A172 (cell line): ENCODE measurements at regions not wholly inside any gene's neighbourhood (a gene's known extent, or its start where the extent isn't known, plus 50 kb on each side); places are given as distances from the start of the nearest gene placed in this dataset.
A peak's percentile ranks its signal among the peaks of the same experiment; 100 is the strongest.

ENCODE experiments used
- DNase-seq: peaks from one replicate; pipeline ENCODE4 v3.0.0-alpha.2; 2015; ENCODE audit warnings: low spot score

DNA sequence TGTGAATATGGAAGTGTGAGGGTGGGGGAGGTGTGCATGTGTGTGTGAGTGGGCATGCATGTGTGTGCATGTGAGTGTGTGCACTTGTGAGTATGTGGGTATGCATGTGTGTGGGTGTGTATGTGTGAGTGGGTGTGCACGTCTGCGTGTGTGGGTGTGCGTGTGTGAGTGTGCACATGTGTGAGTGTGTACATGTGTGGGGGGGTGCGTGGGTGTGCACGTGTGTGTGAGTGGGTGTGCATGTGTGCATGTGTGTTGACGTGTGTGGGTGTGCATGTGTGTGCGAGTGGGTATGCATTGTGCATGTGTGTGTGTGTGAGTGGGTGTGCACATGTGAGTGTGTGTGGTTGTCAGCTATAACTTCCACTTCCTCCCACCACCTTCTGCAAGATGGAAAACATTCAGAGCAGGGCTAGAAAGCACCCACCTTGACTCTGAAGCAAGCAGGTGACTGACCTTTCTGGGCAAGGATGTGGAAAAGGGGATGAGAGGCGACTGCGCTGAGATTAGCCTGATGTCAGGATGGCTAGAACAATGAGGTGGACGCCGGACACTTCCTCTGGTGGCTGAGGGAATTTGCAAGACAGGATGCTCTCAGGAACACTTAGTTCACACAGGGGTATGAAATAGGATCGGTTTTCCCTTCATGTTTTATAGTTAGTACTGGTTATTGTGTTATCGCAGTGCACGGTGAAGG is 103.6 kb downstream of the ACKR3 start:
- DNase-seq: no peak

- no peak for DNase-seq
Observed at GRCh38 chr2:236673823-236674185, 104.2 kb downstream of the ACKR3 start.

DNA sequence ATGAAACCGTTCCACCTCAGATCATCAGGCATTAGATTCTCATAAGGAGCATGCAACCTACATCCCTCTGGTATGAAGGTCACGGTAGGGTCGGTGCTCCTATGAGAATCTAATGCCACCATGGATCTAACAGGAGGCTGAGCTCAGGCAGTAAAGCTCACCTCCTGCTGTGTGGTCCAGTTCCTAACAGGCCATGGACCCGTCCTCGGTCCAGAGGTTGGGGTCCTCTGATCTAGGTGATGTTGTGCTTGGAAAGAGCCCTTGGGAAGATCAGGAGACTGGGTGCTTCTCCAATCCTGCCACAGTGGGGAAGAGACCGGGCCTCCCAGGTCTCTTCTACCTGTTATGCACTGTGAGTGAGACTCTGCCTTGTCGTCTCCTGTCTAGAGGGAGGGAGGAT is 104.6 kb downstream of the ACKR3 start:
- no peak for DNase-seq

DNA sequence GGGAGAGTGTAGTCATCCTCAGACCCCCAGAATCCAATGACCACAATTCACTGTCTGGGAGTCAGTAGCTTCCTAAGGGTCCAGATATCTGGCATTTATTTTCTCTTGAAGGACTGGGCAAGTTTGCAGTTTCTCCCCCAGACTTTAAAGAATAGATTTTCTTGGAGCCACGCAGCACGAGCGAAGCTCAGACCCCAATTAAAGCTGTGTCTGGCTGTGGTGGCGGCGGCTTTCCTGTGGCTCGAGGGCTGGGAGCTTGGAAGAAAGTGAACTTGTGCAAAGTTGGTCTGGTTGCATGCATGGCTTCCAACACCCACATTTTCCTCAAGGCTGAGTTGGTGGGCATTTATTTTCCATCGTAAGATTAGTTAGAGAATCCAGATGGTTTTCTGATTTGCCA is 105.0 kb downstream of the ACKR3 start:
- DNase-seq: no peak

DNA sequence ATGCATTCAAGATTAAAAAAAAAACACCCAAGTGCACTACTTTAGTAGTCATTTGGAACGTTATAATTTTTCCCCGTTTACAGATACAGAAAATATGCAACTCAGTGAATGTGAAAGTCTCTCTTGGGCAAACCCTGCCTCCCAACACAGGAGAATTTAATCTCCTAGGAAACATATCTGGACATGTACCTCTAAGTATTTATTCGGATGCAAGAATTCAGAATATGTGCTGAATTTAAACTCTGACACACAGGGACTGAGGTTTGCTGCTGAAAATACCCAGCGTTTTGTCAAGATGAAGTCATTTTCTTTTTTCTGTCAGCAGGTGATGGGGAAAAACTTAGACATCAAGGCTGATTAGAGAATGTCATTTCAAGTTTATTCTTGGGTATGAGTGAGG is 105.4 kb downstream of the ACKR3 start:
- peak; percentile 43 for DNase-seq

- DNase-seq: no peak
Observed at GRCh38 chr2:236675526-236675925, 105.9 kb downstream of the ACKR3 start.

DNA sequence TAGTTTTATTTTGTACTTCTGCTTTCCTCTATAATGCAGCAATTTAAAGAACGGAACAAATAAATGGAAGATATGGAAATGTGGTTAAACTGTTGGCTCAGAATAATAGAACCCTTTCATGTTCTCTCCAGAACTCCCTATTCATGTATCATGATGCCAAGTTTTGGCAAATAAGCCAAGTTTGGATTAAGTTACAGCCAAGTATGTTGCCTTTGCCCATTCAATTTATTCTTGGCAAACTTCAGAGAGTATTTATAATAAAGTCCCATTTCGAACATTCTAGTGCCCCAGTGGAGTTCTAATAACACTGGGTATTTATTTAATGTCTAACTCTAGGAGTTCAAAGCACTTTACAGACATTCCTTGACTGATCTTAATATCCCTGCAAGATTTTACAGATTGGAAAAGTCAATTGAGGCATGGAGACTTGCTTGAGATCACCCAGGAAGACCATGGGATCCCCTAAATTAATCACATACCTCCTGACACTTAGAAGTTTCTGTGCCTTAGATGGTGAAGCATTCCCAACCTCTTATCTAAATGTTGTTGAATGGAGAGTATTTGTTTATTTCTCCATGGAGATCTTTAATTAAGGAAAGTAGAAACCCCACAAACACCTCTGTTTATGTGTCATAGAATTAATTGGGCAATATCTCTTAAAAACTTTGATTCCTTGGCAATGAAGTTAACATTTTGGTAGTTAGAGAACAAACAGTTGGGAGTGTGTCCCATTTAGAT is 106.7 kb downstream of the ACKR3 start:
- DNase-seq: no peak

- no peak for DNase-seq
Observed at GRCh38 chr2:236677368-236677767, 107.7 kb downstream of the ACKR3 start.

DNA sequence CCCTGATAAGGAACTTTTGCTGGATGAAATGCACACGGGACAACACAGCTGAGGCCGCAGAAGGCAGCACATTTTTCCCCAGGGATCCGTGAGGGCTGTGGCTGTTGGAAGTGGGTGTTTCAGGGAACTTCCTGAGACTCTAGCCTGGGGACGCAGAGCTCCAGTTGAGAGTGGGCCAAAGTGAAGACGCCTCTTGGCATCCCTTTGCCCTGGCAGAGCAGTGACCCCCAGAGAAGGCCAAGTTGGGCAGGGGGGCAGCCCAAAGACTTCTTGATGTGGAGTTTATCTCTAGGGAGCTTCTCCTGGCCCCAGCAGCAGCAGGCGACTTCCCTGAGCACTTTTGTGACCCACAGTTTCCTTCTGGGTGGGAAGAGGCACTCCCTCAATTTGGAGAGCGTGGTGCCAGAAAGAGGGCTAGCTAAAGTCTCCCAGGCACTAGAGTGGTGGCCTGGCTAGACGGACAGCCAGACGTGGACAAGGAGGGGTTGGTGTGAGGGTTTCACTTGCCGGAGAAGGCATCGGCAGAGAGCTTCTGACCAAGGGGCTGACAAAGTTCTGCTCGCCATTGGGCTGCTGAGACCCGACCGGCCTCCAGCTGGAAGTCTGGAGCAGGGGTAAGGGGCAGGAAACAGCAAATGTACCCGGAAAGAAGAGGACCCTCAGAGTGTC is 108.8 kb downstream of the ACKR3 start:
- DNase-seq: no peak

- peak; percentile 75 for DNase-seq
Observed at GRCh38 chr2:236679884-236680860, 110.5 kb downstream of the ACKR3 start.

GRCh38 chr2:236682651-236683422 is 113.2 kb downstream of the ACKR3 start:
- DNase-seq: no peak

DNA sequence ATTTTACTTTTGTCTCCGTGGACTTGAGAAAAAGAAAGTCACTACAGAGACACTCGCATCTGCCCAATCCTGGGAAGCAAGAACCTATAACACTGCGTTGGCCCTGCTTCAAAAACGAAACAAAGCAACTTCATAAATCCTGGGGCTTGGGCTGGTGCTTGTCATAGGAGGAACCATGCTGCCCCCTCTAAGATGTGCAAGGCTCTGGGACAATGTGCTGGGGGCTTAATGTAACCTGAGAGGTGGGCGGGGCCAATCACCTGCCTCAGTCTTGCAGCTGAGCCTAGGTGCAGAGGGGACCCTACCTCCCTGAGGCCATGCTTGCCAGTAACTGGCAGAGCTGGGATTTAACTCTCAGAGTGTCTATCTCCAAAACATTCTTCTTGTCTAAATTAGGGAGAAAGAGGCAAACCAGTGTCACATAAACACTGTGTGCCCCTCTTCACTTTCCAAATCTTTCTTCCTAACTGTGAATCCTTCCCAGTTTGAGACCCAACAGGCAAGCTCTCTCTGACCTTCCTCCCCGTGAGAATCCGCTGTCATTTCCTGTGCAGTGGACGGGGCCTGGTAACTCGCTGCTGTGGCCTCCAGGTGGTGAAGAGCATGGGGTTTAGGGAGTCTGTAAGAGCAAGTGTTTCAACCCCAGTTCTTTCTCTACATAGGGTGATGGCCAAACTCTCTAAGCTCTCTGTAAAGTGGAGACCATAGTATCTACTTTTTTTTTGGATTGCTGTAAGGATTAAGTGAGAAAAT is 115.1 kb downstream of the ACKR3 start:
- no peak for DNase-seq

DNA sequence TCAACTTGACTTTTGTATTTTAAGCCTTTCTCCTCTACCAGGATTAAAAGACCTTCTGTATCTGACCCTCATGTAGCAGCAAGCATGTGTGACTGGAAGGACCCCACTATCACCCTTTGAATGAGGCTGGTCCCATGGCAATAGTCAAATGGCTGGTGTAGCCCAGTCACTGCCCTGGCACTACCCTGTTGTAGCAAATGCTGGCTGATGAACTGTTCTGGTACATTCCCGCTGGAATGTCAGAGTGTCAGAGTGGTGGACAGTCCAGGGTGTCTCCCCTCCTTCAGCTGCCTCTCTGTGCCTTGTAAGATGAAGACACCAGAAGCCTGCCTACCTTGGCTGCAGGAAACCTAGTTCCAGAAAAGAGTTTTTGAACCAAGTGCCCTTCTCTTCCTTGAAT is 115.7 kb downstream of the ACKR3 start:
- no peak for DNase-seq

DNA sequence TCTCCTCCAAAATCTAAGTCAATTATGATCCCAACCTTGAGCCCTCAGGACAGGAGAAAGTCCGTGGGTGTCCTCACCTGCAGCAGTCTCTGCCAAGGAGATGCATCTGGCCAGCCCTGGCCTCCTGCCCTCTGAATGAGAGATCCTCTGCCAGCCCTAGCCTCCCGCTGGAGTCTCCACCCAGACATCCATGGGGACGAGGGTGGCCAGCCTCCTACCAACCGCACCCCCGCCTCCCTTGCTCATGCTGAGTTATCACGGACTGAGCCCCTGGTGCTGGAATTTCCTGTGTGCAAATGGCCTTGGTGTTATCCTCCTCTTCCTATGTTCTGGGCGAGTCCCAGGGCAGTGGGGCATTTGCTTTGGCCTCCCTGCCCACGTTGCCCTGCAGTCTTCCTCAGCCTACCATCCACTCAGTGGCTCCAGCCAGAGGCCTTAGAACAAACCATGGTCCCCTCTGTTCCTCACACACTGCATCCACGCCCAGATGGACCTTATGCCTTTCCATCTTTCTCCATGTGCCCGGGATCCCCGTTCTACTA is 116.4 kb downstream of the ACKR3 start:
- no peak for DNase-seq

GRCh38 chr2:236686561-236686960 is 116.9 kb downstream of the ACKR3 start:
- DNase-seq: no peak

- DNase-seq: no peak
Observed at GRCh38 chr2:236687296-236687965, 117.8 kb downstream of the ACKR3 start.

DNA sequence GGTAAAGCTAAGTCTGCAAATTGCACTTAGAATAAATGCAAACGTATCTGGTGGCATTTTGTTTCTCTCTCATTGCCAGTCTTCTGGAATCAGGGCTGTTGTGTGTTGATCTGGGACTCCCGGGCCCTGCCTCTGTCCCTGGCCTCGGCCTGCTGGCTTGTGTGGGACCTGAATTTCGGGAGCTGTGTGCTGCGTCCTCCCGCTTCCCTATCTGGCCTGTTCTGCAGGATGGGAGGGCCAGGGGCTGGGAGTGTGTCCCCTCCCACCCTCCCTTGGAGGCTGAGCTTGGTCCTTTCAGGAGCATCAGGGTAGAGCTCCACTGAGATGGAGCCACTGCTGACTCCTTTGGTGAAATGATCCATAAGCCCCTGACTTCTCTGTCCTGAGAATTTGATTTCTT is 118.5 kb downstream of the ACKR3 start:
- DNase-seq: no peak

- no peak for DNase-seq
Observed at GRCh38 chr2:236688563-236689392, 119.2 kb downstream of the ACKR3 start.

DNA sequence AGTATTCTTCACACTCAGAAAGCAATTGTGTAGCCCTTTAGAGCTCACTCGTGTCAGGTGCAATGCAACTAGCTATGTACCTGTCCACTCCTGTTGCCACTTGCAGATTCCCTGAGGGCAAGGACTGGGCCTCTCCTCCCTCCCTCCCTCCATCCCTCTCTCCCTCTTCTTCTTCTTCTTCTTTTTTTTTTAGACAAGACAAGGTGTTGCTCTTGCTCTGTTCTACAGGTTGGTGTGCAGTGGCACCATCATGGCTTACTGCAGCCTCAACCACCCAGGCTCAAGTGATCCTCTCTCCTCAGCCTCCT is 119.7 kb downstream of the ACKR3 start:
- DNase-seq: no peak
